ENCODE measurements at regions not wholly inside any gene's neighbourhood (a gene's known extent, or its start where the extent isn't known, plus 50 kb on each side); places are given as distances from the start of the nearest gene placed in this dataset.

GRCh38 chr6:144415835-144416237 is 130.7 kb downstream of the UTRN start:
- TF ChIP-seq CTCF (IDR thresholded peaks at IDR 0.05) (no peak), POLR2A (IDR thresholded peaks at IDR 0.05) (no peak)
